Osteoblast (primary cell): ENCODE measurements at regions not wholly inside any gene's neighbourhood (a gene's known extent, or its start where the extent isn't known, plus 50 kb on each side); places are given as distances from the start of the nearest gene placed in this dataset.

Experiments
- DNase-seq: peaks from one replicate; pipeline ENCODE4 v3.0.0; 2011; ENCODE audit warnings: low spot score, mixed read lengths; ENCODE audit not compliant: insufficient read length; ENCODE audit errors: missing footprints
- H2AFZ ChIP-seq: 2 replicates; pipeline ENCODE4 v1.6.0; 2011; ENCODE audit warnings: mild to moderate bottlenecking, low read length
- H3K27ac ChIP-seq: 2 replicates; pipeline ENCODE4 v1.5.1; 2011; ENCODE audit warnings: mild to moderate bottlenecking, low read depth, low read length, moderate library complexity
- H3K27me3 ChIP-seq: 2 replicates; pipeline ENCODE4 v1.6.0; 2012; ENCODE audit warnings: mild to moderate bottlenecking, control low read depth, inconsistent platforms, low read length, moderate library complexity; ENCODE audit not compliant: insufficient read depth
- H3K36me3 ChIP-seq: 2 replicates; pipeline ENCODE4 v1.5.1; 2011; ENCODE audit warnings: mild to moderate bottlenecking, low read length, control low read depth, moderate library complexity; ENCODE audit not compliant: insufficient read depth
- H3K4me1 ChIP-seq: 2 replicates; pipeline ENCODE4 v1.5.1; 2011; ENCODE audit warnings: mild to moderate bottlenecking, low read length, control low read depth, moderate library complexity; ENCODE audit not compliant: insufficient read depth
- H3K4me2 ChIP-seq: 2 replicates; pipeline ENCODE4 v1.6.0; 2011; ENCODE audit warnings: mild to moderate bottlenecking, low read length; ENCODE audit not compliant: insufficient read depth
- H3K4me3 ChIP-seq: fragments of 200-600 bp; sonication (generic); 3 replicates; pipeline ENCODE4 v1.5.1; 2012; ENCODE audit warnings: mild to moderate bottlenecking, low read length, inconsistent platforms; ENCODE audit not compliant: insufficient read depth
- H3K79me2 ChIP-seq: 2 replicates; pipeline ENCODE4 v1.6.0; 2012; ENCODE audit warnings: mild to moderate bottlenecking, low read length, control low read depth, inconsistent platforms; ENCODE audit not compliant: insufficient read depth
- H3K9me3 ChIP-seq: 2 replicates; pipeline ENCODE4 v1.5.1; 2011; ENCODE audit warnings: low read depth, low read length, control low read depth
- H4K20me1 ChIP-seq: 2 replicates; pipeline ENCODE4 v1.6.0; 2012; ENCODE audit warnings: mild to moderate bottlenecking, low read length, control low read depth; ENCODE audit not compliant: insufficient read depth
- TF ChIP-seq, protein P1 (sequence below): IDR thresholded peaks from 2 replicates; pipeline ENCODE4 v1.5.1; 2011; ENCODE audit warnings: mild to moderate bottlenecking, low read depth, low read length, moderate library complexity; ENCODE audit errors: extremely low read depth

- Histone ChIP-seq H3K79me2 (no peaks in the 10 kb centered on the region), H3K27me3 (no peaks in the 10 kb centered on the region), H3K4me1 (no peaks in the 10 kb centered on the region), H3K9me3 (peaks cover 4% of the 10 kb centered on the region), H3K36me3 (no peaks in the 10 kb centered on the region), H3K4me2 (no peak overlapping the region), H3K4me3 (no peak overlapping the region), H4K20me1 (no peaks in the 10 kb centered on the region), H3K27ac (no peak overlapping the region), H2AFZ (no peak overlapping the region)
- no peak for DNase-seq
- TF ChIP-seq, protein P1, sequence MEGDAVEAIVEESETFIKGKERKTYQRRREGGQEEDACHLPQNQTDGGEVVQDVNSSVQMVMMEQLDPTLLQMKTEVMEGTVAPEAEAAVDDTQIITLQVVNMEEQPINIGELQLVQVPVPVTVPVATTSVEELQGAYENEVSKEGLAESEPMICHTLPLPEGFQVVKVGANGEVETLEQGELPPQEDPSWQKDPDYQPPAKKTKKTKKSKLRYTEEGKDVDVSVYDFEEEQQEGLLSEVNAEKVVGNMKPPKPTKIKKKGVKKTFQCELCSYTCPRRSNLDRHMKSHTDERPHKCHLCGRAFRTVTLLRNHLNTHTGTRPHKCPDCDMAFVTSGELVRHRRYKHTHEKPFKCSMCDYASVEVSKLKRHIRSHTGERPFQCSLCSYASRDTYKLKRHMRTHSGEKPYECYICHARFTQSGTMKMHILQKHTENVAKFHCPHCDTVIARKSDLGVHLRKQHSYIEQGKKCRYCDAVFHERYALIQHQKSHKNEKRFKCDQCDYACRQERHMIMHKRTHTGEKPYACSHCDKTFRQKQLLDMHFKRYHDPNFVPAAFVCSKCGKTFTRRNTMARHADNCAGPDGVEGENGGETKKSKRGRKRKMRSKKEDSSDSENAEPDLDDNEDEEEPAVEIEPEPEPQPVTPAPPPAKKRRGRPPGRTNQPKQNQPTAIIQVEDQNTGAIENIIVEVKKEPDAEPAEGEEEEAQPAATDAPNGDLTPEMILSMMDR = no peak
Observed at GRCh38 chr3:167188592-167188991, 191.5 kb downstream of the ZBBX start.

GRCh38 chr3:167187221-167187620 is 192.9 kb downstream of the ZBBX start:
- H3K27ac ChIP-seq = no peak overlapping the region
- no peak overlapping the region for H2AFZ ChIP-seq
- no peak for DNase-seq
- H3K36me3 ChIP-seq = no peaks in the 10 kb centered on the region
- H3K4me1 ChIP-seq = no peaks in the 10 kb centered on the region
- H3K4me3 ChIP-seq = no peak overlapping the region
- H3K4me2 ChIP-seq = no peak overlapping the region
- peaks cover 4% of the 10 kb centered on the region for H3K9me3 ChIP-seq
- TF ChIP-seq, protein P1 = no peak
- H4K20me1 ChIP-seq = no peaks in the 10 kb centered on the region
- H3K79me2 ChIP-seq = no peaks in the 10 kb centered on the region
- no peaks in the 10 kb centered on the region for H3K27me3 ChIP-seq

DNA sequence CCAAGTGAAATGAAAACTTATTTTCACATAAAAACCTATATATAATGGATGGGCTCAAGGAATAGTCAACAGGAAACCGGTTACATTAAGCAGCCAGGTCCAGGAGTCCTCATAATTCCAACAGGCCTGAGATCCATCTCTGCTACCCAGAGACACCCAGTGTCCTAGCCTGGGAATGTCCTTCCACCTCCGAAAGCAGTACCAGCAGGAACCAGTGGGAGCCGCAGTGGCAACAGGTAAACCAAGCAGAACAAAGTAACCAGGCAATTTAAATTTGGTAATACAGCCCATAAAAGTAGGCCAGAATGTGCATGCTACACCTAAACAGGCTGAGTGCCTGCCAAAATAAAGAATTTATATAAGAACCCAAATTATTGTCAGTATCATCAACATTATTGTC is 195.6 kb downstream of the ZBBX start:
- Histone ChIP-seq H3K79me2 (no peaks in the 10 kb centered on the region), H3K36me3 (no peaks in the 10 kb centered on the region), H3K27ac (no peak overlapping the region), H3K4me3 (no peak overlapping the region), H3K4me2 (no peak overlapping the region), H3K4me1 (no peaks in the 10 kb centered on the region), H3K27me3 (no peaks in the 10 kb centered on the region), H3K9me3 (no peaks in the 10 kb centered on the region), H2AFZ (no peak overlapping the region), H4K20me1 (no peaks in the 10 kb centered on the region)
- no peak for DNase-seq
- TF ChIP-seq, protein P1 = no peak

DNA sequence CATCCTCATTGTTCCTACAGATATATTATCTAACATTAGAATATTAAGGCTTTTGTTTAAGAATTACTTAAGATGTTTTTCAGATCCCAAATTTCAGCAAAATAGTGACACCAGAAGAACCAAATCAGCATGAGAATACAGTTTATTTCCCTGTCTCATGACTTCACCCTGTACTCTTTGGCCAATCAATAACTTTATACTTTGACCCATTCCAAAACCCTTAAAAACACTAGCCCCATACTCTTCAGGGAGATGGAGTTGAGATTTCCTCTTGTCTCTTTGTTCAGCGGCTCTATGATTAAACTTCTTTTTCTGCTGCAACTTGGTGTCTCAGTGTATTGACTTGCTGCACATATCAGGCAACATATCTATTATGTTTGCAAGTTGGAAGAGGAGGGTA is 207.7 kb downstream of the ZBBX start:
- H3K4me1 ChIP-seq = no peaks in the 10 kb centered on the region
- H3K27ac ChIP-seq = no peak overlapping the region
- no peak overlapping the region for H3K4me3 ChIP-seq
- no peak overlapping the region for H2AFZ ChIP-seq
- H4K20me1 ChIP-seq = no peaks in the 10 kb centered on the region
- H3K27me3 ChIP-seq = no peaks in the 10 kb centered on the region
- H3K9me3 ChIP-seq = no peaks in the 10 kb centered on the region
- no peaks in the 10 kb centered on the region for H3K79me2 ChIP-seq
- H3K36me3 ChIP-seq = no peaks in the 10 kb centered on the region
- no peak for DNase-seq
- no peak overlapping the region for H3K4me2 ChIP-seq
- TF ChIP-seq, protein P1 = no peak
